HCT116 (cell line): ENCODE measurements at regions not wholly inside any gene's neighbourhood (a gene's known extent, or its start where the extent isn't known, plus 50 kb on each side); places are given as distances from the start of the nearest gene placed in this dataset.

Experiments
- ATF3 ChIP-seq: IDR thresholded peaks from 2 replicates; pipeline ENCODE4 v1.6.1; 2012
- CTCF ChIP-seq, 3 experiments: fragments of 200-600 bp in 1 of 3; sonication (generic) in 1 of 3; IDR thresholded peaks in 2 of 3; conservative IDR thresholded peaks in 1 of 3; 2 replicates each; pipeline ENCODE4 v1.5.1; 2012 to 2017; ENCODE audit warnings: low read depth in 2 of 3, low read length in 2 of 3, antibody characterized with exemption in 1 of 3, borderline replicate concordance in 1 of 3, control low read depth in 1 of 3, mild to moderate bottlenecking in 1 of 3, mixed read lengths in 1 of 3, mixed run types in 1 of 3, moderate library complexity in 1 of 3; ENCODE audit not compliant: insufficient read depth in 1 of 3
- POLR2A ChIP-seq: IDR thresholded peaks from 2 replicates; pipeline ENCODE4 v1.7.0; 2011; ENCODE audit warnings: borderline replicate concordance; ENCODE audit not compliant: insufficient read depth, insufficient read length; ENCODE audit errors: extremely low read depth
- POLR2AphosphoS5 ChIP-seq: IDR thresholded peaks from 2 replicates; pipeline ENCODE4 v1.6.1; 2011; ENCODE audit warnings: mild to moderate bottlenecking, low read depth, low read length, moderate library complexity
- RAD21 ChIP-seq: IDR thresholded peaks from 2 replicates; pipeline ENCODE4 v1.6.1; 2012; ENCODE audit warnings: low read depth, mild to moderate bottlenecking
- SP1 ChIP-seq: IDR thresholded peaks from 2 replicates; pipeline ENCODE4 v1.6.1; 2012; ENCODE audit warnings: low read depth
- YY1 ChIP-seq: IDR thresholded peaks from 2 replicates; pipeline ENCODE4 v1.6.1; 2011; ENCODE audit warnings: low read length, low read depth, moderate library complexity, mild to moderate bottlenecking; ENCODE audit not compliant: insufficient replicate concordance; ENCODE audit errors: extremely low read depth
- ZNF274 ChIP-seq: fragments of 200-500 bp; sonication (Bioruptor generic); IDR thresholded peaks from 2 replicates; pipeline ENCODE4 v1.6.1; 2014; ENCODE audit warnings: mild to moderate bottlenecking, low read depth, low read length, inconsistent platforms
- TF ChIP-seq, protein P1 (sequence below): IDR thresholded peaks from 2 replicates; pipeline ENCODE4 v1.6.1; 2012; ENCODE audit warnings: low read depth
- TF ChIP-seq, protein P2 (sequence below): IDR thresholded peaks from 2 replicates; pipeline ENCODE4 v1.6.1; 2012

GRCh38 chr2:78676921-78677696 is 348.4 kb upstream of the REG3G start:
- TF ChIP-seq ATF3 (no peak), SP1 (no peak), CTCF (IDR thresholded peaks at IDR 0.05 in 2 of 3, conservative IDR thresholded peaks at IDR 0.05 in 1 of 3; ENCODE audit: borderline replicate concordance in 1 of 3, insufficient read depth in 1 of 3, low read depth in 2 of 3, low read length in 2 of 3) (no peak), POLR2AphosphoS5 (no peak), POLR2A (no peak), YY1 (no peak), ZNF274 (no peak), RAD21 (no peak)
- TF ChIP-seq, protein P1, sequence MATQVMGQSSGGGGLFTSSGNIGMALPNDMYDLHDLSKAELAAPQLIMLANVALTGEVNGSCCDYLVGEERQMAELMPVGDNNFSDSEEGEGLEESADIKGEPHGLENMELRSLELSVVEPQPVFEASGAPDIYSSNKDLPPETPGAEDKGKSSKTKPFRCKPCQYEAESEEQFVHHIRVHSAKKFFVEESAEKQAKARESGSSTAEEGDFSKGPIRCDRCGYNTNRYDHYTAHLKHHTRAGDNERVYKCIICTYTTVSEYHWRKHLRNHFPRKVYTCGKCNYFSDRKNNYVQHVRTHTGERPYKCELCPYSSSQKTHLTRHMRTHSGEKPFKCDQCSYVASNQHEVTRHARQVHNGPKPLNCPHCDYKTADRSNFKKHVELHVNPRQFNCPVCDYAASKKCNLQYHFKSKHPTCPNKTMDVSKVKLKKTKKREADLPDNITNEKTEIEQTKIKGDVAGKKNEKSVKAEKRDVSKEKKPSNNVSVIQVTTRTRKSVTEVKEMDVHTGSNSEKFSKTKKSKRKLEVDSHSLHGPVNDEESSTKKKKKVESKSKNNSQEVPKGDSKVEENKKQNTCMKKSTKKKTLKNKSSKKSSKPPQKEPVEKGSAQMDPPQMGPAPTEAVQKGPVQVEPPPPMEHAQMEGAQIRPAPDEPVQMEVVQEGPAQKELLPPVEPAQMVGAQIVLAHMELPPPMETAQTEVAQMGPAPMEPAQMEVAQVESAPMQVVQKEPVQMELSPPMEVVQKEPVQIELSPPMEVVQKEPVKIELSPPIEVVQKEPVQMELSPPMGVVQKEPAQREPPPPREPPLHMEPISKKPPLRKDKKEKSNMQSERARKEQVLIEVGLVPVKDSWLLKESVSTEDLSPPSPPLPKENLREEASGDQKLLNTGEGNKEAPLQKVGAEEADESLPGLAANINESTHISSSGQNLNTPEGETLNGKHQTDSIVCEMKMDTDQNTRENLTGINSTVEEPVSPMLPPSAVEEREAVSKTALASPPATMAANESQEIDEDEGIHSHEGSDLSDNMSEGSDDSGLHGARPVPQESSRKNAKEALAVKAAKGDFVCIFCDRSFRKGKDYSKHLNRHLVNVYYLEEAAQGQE = no peak
- TF ChIP-seq, protein P2, sequence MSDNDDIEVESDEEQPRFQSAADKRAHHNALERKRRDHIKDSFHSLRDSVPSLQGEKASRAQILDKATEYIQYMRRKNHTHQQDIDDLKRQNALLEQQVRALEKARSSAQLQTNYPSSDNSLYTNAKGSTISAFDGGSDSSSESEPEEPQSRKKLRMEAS = no peak
